ENCODE measurements at regions not wholly inside any gene's neighbourhood (a gene's known extent, or its start where the extent isn't known, plus 50 kb on each side); places are given as distances from the start of the nearest gene placed in this dataset.

GRCh38 chr5:93008502-93009207 lies 572.4 kb downstream of the NR2F1-AS1 start:
- CTCF ChIA-PET, result no interaction called here
- Mint-ChIP-seq H3K36me3 (no peaks in the 10 kb centered on the region; the same call in 1 of the 2 replicates), H3K4me1 (peaks cover 20% of the 10 kb centered on the region), H3K9me3 (peaks cover 8% of the 10 kb centered on the region), H3K4me3 (no peak overlapping the region), H3K27me3 (ENCODE audit: low read depth) (no peaks in the 10 kb centered on the region), H3K27ac (no peak overlapping the region)
- POLR2A ChIA-PET, result no interaction called here
- ATAC-seq (no peak), DNase-seq (ENCODE audit: low spot score) (no peak)
- no peak for TF ChIP-seq ZNF219 (CRISPR knock-in tag; IDR thresholded peaks at IDR 0.05; ENCODE audit: borderline replicate concordance)
- no peak for TF ChIP-seq TEAD1 (CRISPR knock-in tag; IDR thresholded peaks at IDR 0.05)
- no peak for TF ChIP-seq FOXK1 (CRISPR knock-in tag; IDR thresholded peaks at IDR 0.05)
- no peak for TF ChIP-seq ZBTB43 (CRISPR knock-in tag; IDR thresholded peaks at IDR 0.05)
- TF ChIP-seq RORB (CRISPR knock-in tag; IDR thresholded peaks at IDR 0.05), result no peak
- no peak for TF ChIP-seq MXD4 (CRISPR knock-in tag; IDR thresholded peaks at IDR 0.05; ENCODE audit: borderline replicate concordance)
- TF ChIP-seq CREB1 (CRISPR knock-in tag; IDR thresholded peaks at IDR 0.05), result no peak
- TF ChIP-seq NR2C2 (CRISPR knock-in tag; IDR thresholded peaks at IDR 0.05), result no peak
- TF ChIP-seq E2F5 (CRISPR knock-in tag; IDR thresholded peaks at IDR 0.05), result no peak
- TF ChIP-seq USF2 (CRISPR knock-in tag; IDR thresholded peaks at IDR 0.05), result no peak
- no peak for TF ChIP-seq FOXP1 (CRISPR knock-in tag; IDR thresholded peaks at IDR 0.05; ENCODE audit: borderline replicate concordance)
- no peak for TF ChIP-seq SP1 (CRISPR knock-in tag; conservative IDR thresholded peaks at IDR 0.05)
- no peak for TF ChIP-seq HMGA2 (CRISPR knock-in tag; IDR thresholded peaks at IDR 0.05)
- no peak for TF ChIP-seq PREB (CRISPR knock-in tag; IDR thresholded peaks at IDR 0.05; ENCODE audit: borderline replicate concordance)
- no peak for TF ChIP-seq NR3C1 (CRISPR knock-in tag; conservative IDR thresholded peaks at IDR 0.05; ENCODE audit: low read depth)

GRCh38 chr5:93006915-93007314 lies 574.1 kb downstream of the NR2F1-AS1 start:
- H3K4me1 Mint-ChIP-seq, result peaks cover 15% of the 10 kb centered on the region
- H3K27ac Mint-ChIP-seq, result no peak overlapping the region
- CTCF ChIA-PET, result no interaction called here
- no peaks in the 10 kb centered on the region; the same call in 1 of the 2 replicates for H3K36me3 Mint-ChIP-seq
- H3K9me3 Mint-ChIP-seq, result peaks cover 8% of the 10 kb centered on the region
- no peaks in the 10 kb centered on the region for H3K27me3 Mint-ChIP-seq (ENCODE audit: low read depth)
- POLR2A ChIA-PET, result no interaction called here
- no peak overlapping the region for H3K4me3 Mint-ChIP-seq
- ATAC-seq, result no peak
- no peak for DNase-seq (ENCODE audit: low spot score)
- TF ChIP-seq IRF1 (CRISPR knock-in tag; IDR thresholded peaks at IDR 0.05), result no peak
- TF ChIP-seq IRF2 (CRISPR knock-in tag; IDR thresholded peaks at IDR 0.05; ENCODE audit: borderline replicate concordance, low read depth), result no peak
- no peak for TF ChIP-seq RORB (CRISPR knock-in tag; IDR thresholded peaks at IDR 0.05)
- TF ChIP-seq ZNF425 (CRISPR knock-in tag; conservative IDR thresholded peaks at IDR 0.05), result no peak
- no peak for TF ChIP-seq MAX (CRISPR knock-in tag; IDR thresholded peaks at IDR 0.05)
- no peak for TF ChIP-seq SOX15 (CRISPR knock-in tag; IDR thresholded peaks at IDR 0.05)
- TF ChIP-seq ZNF512 (CRISPR knock-in tag; IDR thresholded peaks at IDR 0.05; ENCODE audit: borderline replicate concordance), result no peak
- TF ChIP-seq ATF6 (CRISPR knock-in tag; IDR thresholded peaks at IDR 0.05), result no peak
- no peak for TF ChIP-seq CREB1 (CRISPR knock-in tag; IDR thresholded peaks at IDR 0.05)
- no peak for TF ChIP-seq KAT7 (CRISPR knock-in tag; IDR thresholded peaks at IDR 0.05; ENCODE audit: borderline replicate concordance)
- TF ChIP-seq PRRX2 (CRISPR knock-in tag; IDR thresholded peaks at IDR 0.05), result no peak
- no peak for TF ChIP-seq NR2C2 (CRISPR knock-in tag; IDR thresholded peaks at IDR 0.05)
